Thoracic aorta (tissue), 2 donors: ENCODE measurements at regions not wholly inside any gene's neighbourhood (a gene's known extent, or its start where the extent isn't known, plus 50 kb on each side); places are given as distances from the start of the nearest gene placed in this dataset.

Source experiments
- ATAC-seq: fragments of 150-250 bp; one replicate; pipeline ENCODE4 v1.8.0; 2017; ENCODE audit warnings: low read depth; ENCODE audit not compliant: insufficient number of reproducible peaks, low FRiP score
- DNase-seq: peaks from one replicate; pipeline ENCODE4 v3.0.0-alpha.2; 2020; ENCODE audit warnings: low spot score
- H3K27ac ChIP-seq, 2 donors: fragments of 200-600 bp; sonication (generic); 1 replicate in 1 of 2; 2 replicates in 1 of 2; pipeline ENCODE4 v1.5.1; 2016; ENCODE audit warnings: mild to moderate bottlenecking in 2 of 2, moderate library complexity in 2 of 2
- H3K27me3 ChIP-seq: fragments of 200-600 bp; sonication (generic); replicated peaks from 2 replicates; pipeline ENCODE4 v1.6.0; 2016; ENCODE audit warnings: mild to moderate bottlenecking; ENCODE audit not compliant: insufficient read depth
- H3K36me3 ChIP-seq: fragments of 200-600 bp; sonication (generic); one replicate; pipeline ENCODE4 v1.5.1; 2016
- H3K4me1 ChIP-seq, 2 donors: fragments of 200-600 bp; sonication (generic); 1 replicate in 1 of 2; 2 replicates in 1 of 2; pipeline versions ENCODE4 v1.5.1 to v1.6.0; 2016; ENCODE audit warnings: low read depth in 2 of 2, mild to moderate bottlenecking in 1 of 2; ENCODE audit not compliant: control insufficient read depth in 1 of 2
- H3K4me3 ChIP-seq: fragments of 200-600 bp; sonication (generic); 2 replicates; pipeline ENCODE4 v1.5.1; 2016; ENCODE audit warnings: mild to moderate bottlenecking
- H3K9me3 ChIP-seq: fragments of 200-600 bp; sonication (generic); 2 replicates; pipeline ENCODE4 v1.5.1; 2016
- CTCF ChIP-seq: fragments of 200-600 bp; sonication (generic); IDR thresholded peaks from one replicate; pipeline ENCODE4 v1.5.1; 2019; ENCODE audit warnings: antibody characterized with exemption

- TF ChIP-seq CTCF, result no peak
- Histone ChIP-seq H3K36me3 (no peaks in the 10 kb centered on the region), H3K27me3 (no peaks in the 10 kb centered on the region), H3K4me3 (no peak overlapping the region), H3K9me3 (no peaks in the 10 kb centered on the region), H3K4me1 (no peaks in the 10 kb centered on the region), H3K27ac (no peak overlapping the region)
- ATAC-seq (no peak), DNase-seq (no peak)
Observed at GRCh38 chr9:28064241-28064815, 491.0 kb upstream of the C9orf72 start.

DNA sequence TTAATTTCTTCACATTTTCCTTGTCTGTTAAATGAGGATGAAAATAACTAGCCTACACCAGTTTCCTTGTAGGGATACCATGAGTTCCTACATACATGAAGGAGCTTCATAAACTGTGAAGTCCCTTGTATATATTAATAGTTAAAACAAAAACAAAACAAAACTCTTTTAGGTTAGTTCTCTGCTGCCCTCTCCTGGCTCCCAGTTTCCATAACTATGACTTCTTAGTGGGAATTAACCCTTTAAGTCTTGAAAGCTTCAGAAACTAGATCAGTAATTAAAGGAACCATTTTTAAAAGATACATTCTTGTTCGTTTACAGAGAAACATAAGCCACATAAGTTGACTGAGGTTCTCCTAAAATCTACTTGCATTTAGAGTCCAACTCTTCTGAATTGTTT lies 500.0 kb upstream of the C9orf72 start:
- Histone ChIP-seq H3K27me3 (no peaks in the 10 kb centered on the region), H3K9me3 (no peaks in the 10 kb centered on the region), H3K4me3 (no peak overlapping the region), H3K27ac (no peak overlapping the region), H3K4me1 (no peaks in the 10 kb centered on the region), H3K36me3 (no peaks in the 10 kb centered on the region)
- no peak for ATAC-seq
- no peak for TF ChIP-seq CTCF
- no peak for DNase-seq

- H3K4me3 ChIP-seq, result no peak overlapping the region
- H3K4me1 ChIP-seq, result no peaks in the 10 kb centered on the region
- TF ChIP-seq CTCF, result no peak
- DNase-seq (no peak), ATAC-seq (no peak)
- no peaks in the 10 kb centered on the region for H3K9me3 ChIP-seq
- H3K27ac ChIP-seq, result no peak overlapping the region
- no peaks in the 10 kb centered on the region for H3K27me3 ChIP-seq
- no peaks in the 10 kb centered on the region for H3K36me3 ChIP-seq
Observed at GRCh38 chr9:28079677-28080076, 506.4 kb upstream of the C9orf72 start.

GRCh38 chr9:28082671-28083070 lies 509.4 kb upstream of the C9orf72 start:
- H3K4me1 ChIP-seq, result no peaks in the 10 kb centered on the region
- no peak overlapping the region for H3K4me3 ChIP-seq
- H3K36me3 ChIP-seq, result no peaks in the 10 kb centered on the region
- no peak for DNase-seq
- no peak for ATAC-seq
- no peak for TF ChIP-seq CTCF
- H3K27me3 ChIP-seq, result no peaks in the 10 kb centered on the region
- no peak overlapping the region for H3K27ac ChIP-seq
- H3K9me3 ChIP-seq, result no peaks in the 10 kb centered on the region

DNA sequence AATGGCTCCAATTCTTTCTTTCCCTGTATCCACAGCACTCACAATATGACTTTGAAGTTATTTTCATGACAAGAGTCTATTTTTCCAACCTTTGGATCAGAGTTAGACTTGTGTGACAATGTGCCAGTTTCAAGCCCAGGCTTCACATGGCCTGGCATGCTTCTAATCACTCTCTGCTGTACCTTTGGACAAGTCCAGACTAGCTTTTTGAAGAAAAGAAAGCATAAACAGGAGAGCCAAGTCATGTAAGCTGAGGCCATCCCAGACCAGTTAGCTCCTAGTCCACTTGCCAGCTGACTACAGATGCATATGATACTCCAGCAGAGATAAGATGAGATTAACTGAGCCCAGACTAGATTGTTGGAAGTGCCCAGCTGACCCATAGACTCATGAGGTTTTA lies 513.6 kb upstream of the C9orf72 start:
- no peak for DNase-seq
- no peaks in the 10 kb centered on the region for H3K27me3 ChIP-seq
- no peak overlapping the region for H3K4me3 ChIP-seq
- no peaks in the 10 kb centered on the region for H3K36me3 ChIP-seq
- no peak for ATAC-seq
- TF ChIP-seq CTCF, result no peak
- no peaks in the 10 kb centered on the region for H3K4me1 ChIP-seq
- H3K9me3 ChIP-seq, result no peaks in the 10 kb centered on the region
- no peak overlapping the region for H3K27ac ChIP-seq
